AG20443 (cell line): ENCODE measurements at regions not wholly inside any gene's neighbourhood (a gene's known extent, or its start where the extent isn't known, plus 50 kb on each side); places are given as distances from the start of the nearest gene placed in this dataset.
A peak's percentile ranks its signal among the peaks of the same experiment; 100 is the strongest.

ENCODE experiments used
- DNase-seq: peaks from one replicate; pipeline ENCODE4 v3.0.0; 2012; ENCODE audit warnings: low spot score, mixed read lengths

- no peak for DNase-seq
Measured at GRCh38 chr11:15618583-15619032, 503.9 kb downstream of the INSC start.

GRCh38 chr11:15621565-15621964 is 506.8 kb downstream of the INSC start:
- no peak for DNase-seq

- DNase-seq = no peak
Measured at GRCh38 chr11:15622231-15622890, 507.6 kb downstream of the INSC start.

- DNase-seq = no peak
Measured at GRCh38 chr11:15624701-15625100, 510.0 kb downstream of the INSC start.

GRCh38 chr11:15625691-15626090 is 511.0 kb downstream of the INSC start:
- no peak for DNase-seq

GRCh38 chr11:15627560-15627959 is 512.8 kb downstream of the INSC start:
- DNase-seq = peak; percentile 30

GRCh38 chr11:15629690-15630321 is 515.1 kb downstream of the INSC start:
- no peak for DNase-seq

- DNase-seq = no peak
Measured at GRCh38 chr11:15630896-15631295, 516.2 kb downstream of the INSC start.

GRCh38 chr11:15635521-15635920 is 520.8 kb downstream of the INSC start:
- no peak for DNase-seq

GRCh38 chr11:15636521-15637089 is 521.9 kb downstream of the INSC start:
- no peak for DNase-seq

GRCh38 chr11:15638386-15638787 is 523.7 kb downstream of the INSC start:
- DNase-seq = no peak

- DNase-seq = no peak
Measured at GRCh38 chr11:15640318-15640717, 525.6 kb downstream of the INSC start.

- no peak for DNase-seq
Measured at GRCh38 chr11:15641271-15642045, 526.7 kb downstream of the INSC start.

GRCh38 chr11:15645201-15645600 is 530.5 kb downstream of the INSC start:
- DNase-seq = no peak

GRCh38 chr11:15649371-15650104 is 534.8 kb downstream of the INSC start:
- no peak for DNase-seq

- DNase-seq = peak; percentile 99
Measured at GRCh38 chr11:15650105-15650938, 535.6 kb downstream of the INSC start.

GRCh38 chr11:15651033-15651432 is 536.3 kb downstream of the INSC start:
- DNase-seq = no peak

GRCh38 chr11:15651816-15652215 is 537.1 kb downstream of the INSC start:
- no peak for DNase-seq

GRCh38 chr11:15653191-15653710 is 538.5 kb downstream of the INSC start:
- DNase-seq = no peak

- DNase-seq = no peak
Measured at GRCh38 chr11:15654451-15654850, 539.7 kb downstream of the INSC start.

- DNase-seq = no peak
Measured at GRCh38 chr11:15655552-15655951, 540.8 kb downstream of the INSC start.
